WTC11 (cell line): ENCODE measurements at regions not wholly inside any gene's neighbourhood (a gene's known extent, or its start where the extent isn't known, plus 50 kb on each side); places are given as distances from the start of the nearest gene placed in this dataset.

Experiments
- ATAC-seq: fragments of 200-7000 bp; cut with Tn5 transposase; 2 replicates; pipeline ENCODE4 v1.10.0; 2021; ENCODE audit warnings: mild to moderate bottlenecking, moderate library complexity
- CTCF ChIA-PET: fragments of 300-600 bp; sonication (Branson Sonifier 250); formaldehyde crosslinking; loops from one replicate; lab custom pipeline; 2021; ENCODE audit warnings: antibody characterized with exemption; lab: Charles Lee
- POLR2A ChIA-PET: fragments of 350-600 bp; sonication (Branson Sonifier 250); formaldehyde crosslinking; loops from one replicate; lab custom pipeline; 2021; ENCODE audit warnings: antibody characterized with exemption; lab: Charles Lee
- DNase-seq: peaks from one replicate; pipeline ENCODE4 v3.0.0; 2021; ENCODE audit warnings: low spot score
- H3K27ac Mint-ChIP-seq: 2 replicates; pipeline ENCODE4 v1.8.0; 2021; ENCODE audit warnings: mixed read lengths
- H3K27me3 Mint-ChIP-seq: 2 replicates; pipeline ENCODE4 v1.8.0; 2021; ENCODE audit warnings: low read depth, mild to moderate bottlenecking, moderate library complexity, mixed read lengths
- H3K36me3 Mint-ChIP-seq: 2 replicates; pipeline ENCODE4 v1.8.0; 2021; ENCODE audit warnings: mixed read lengths
- H3K4me1 Mint-ChIP-seq: 2 replicates; pipeline ENCODE4 v1.8.0; 2022; ENCODE audit warnings: mixed read lengths
- H3K4me3 Mint-ChIP-seq: 2 replicates; pipeline ENCODE4 v1.8.0; 2021; ENCODE audit warnings: mild to moderate bottlenecking, moderate library complexity, mixed read lengths
- H3K9me3 Mint-ChIP-seq: 2 replicates; pipeline ENCODE4 v1.8.0; 2021; ENCODE audit warnings: mixed read lengths
- CREB1 ChIP-seq: sonication (generic); formaldehyde crosslinking; IDR thresholded peaks from 2 replicates; pipeline ENCODE4 v1.8.0; 2023; ENCODE audit warnings: mild to moderate bottlenecking, missing genetic modification reagents
- CREM ChIP-seq: sonication (generic); formaldehyde crosslinking; IDR thresholded peaks from 2 replicates; pipeline ENCODE4 v1.8.1; 2022; ENCODE audit warnings: mild to moderate bottlenecking, missing genetic modification reagents, moderate library complexity
- ELF4 ChIP-seq: sonication (generic); formaldehyde crosslinking; IDR thresholded peaks from 2 replicates; pipeline ENCODE4 v1.8.1; 2022; ENCODE audit warnings: low read depth, mild to moderate bottlenecking, moderate library complexity, missing genetic modification reagents
- EMX1 ChIP-seq: fragments of 250-450 bp; sonication (Bioruptor Pico); IDR thresholded peaks from 2 replicates; pipeline ENCODE4 v1.8.0; 2021; ENCODE audit warnings: mild to moderate bottlenecking
- FOXK1 ChIP-seq: sonication (generic); formaldehyde crosslinking; IDR thresholded peaks from 2 replicates; pipeline ENCODE4 v1.8.0; 2022; ENCODE audit warnings: mild to moderate bottlenecking, moderate library complexity, missing genetic modification reagents
- FOXP1 ChIP-seq: sonication (generic); formaldehyde crosslinking; IDR thresholded peaks from 2 replicates; pipeline ENCODE4 v1.8.0; 2022; ENCODE audit warnings: missing genetic modification reagents, mild to moderate bottlenecking, moderate library complexity, borderline replicate concordance
- GRHL2 ChIP-seq: fragments of 250-450 bp; sonication (Bioruptor Pico); IDR thresholded peaks from 2 replicates; pipeline ENCODE4 v1.8.0; 2022; ENCODE audit warnings: mild to moderate bottlenecking, moderate library complexity; ENCODE audit not compliant: insufficient replicate concordance, severe bottlenecking
- IRF2 ChIP-seq: sonication (generic); formaldehyde crosslinking; IDR thresholded peaks from 2 replicates; pipeline ENCODE4 v1.8.0; 2022; ENCODE audit warnings: low read depth, missing genetic modification reagents, borderline replicate concordance
- KAT7 ChIP-seq: sonication (generic); formaldehyde crosslinking; IDR thresholded peaks from 2 replicates; pipeline ENCODE4 v1.8.1; 2023; ENCODE audit warnings: missing genetic modification reagents, mild to moderate bottlenecking, borderline replicate concordance
- OVOL2 ChIP-seq: fragments of 250-450 bp; sonication (Bioruptor Pico); IDR thresholded peaks from 2 replicates; pipeline ENCODE4 v1.9.0; 2021; ENCODE audit warnings: mild to moderate bottlenecking, borderline replicate concordance
- PRRX2 ChIP-seq: fragments of 250-450 bp; sonication (Bioruptor Pico); IDR thresholded peaks from 2 replicates; pipeline ENCODE4 v1.8.0; 2021; ENCODE audit warnings: mild to moderate bottlenecking
- SP1 ChIP-seq: sonication (generic); formaldehyde crosslinking; conservative IDR thresholded peaks from 2 replicates; pipeline ENCODE4 v1.8.1; 2022; ENCODE audit warnings: missing genetic modification reagents
- TCF7 ChIP-seq: sonication (generic); formaldehyde crosslinking; IDR thresholded peaks from 2 replicates; pipeline ENCODE4 v1.8.0; 2022; ENCODE audit warnings: mild to moderate bottlenecking, low read depth, missing genetic modification reagents, moderate library complexity
- TF ChIP-seq, protein P1 (sequence below): sonication (generic); formaldehyde crosslinking; IDR thresholded peaks from 2 replicates; pipeline ENCODE4 v1.8.1; 2022; ENCODE audit warnings: mild to moderate bottlenecking, moderate library complexity, missing genetic modification reagents
- TF ChIP-seq, protein P2 (sequence below): sonication (generic); formaldehyde crosslinking; IDR thresholded peaks from 2 replicates; pipeline ENCODE4 v1.8.0; 2022; ENCODE audit warnings: mild to moderate bottlenecking, missing genetic modification reagents
- TF ChIP-seq, protein P3 (sequence below): sonication (generic); formaldehyde crosslinking; IDR thresholded peaks from 2 replicates; pipeline ENCODE4 v1.8.0; 2023; ENCODE audit warnings: mild to moderate bottlenecking, missing genetic modification reagents
- TF ChIP-seq, protein P4 (sequence below): sonication (generic); formaldehyde crosslinking; IDR thresholded peaks from 2 replicates; pipeline ENCODE4 v1.8.1; 2023; ENCODE audit warnings: mild to moderate bottlenecking, moderate library complexity, missing genetic modification reagents
- TF ChIP-seq, protein P5 (sequence below): sonication (generic); formaldehyde crosslinking; IDR thresholded peaks from 2 replicates; pipeline ENCODE4 v1.8.1; 2022; ENCODE audit warnings: low read depth, mild to moderate bottlenecking, moderate library complexity, missing genetic modification reagents, borderline replicate concordance
- TF ChIP-seq, protein P6 (sequence below): sonication (generic); formaldehyde crosslinking; IDR thresholded peaks from 2 replicates; pipeline ENCODE4 v1.8.0; 2023; ENCODE audit warnings: missing genetic modification reagents
- TF ChIP-seq, protein P7 (sequence below): fragments of 200-600 bp; IDR thresholded peaks from 2 replicates; pipeline ENCODE4 v1.8.0; 2022; ENCODE audit warnings: antibody characterized with exemption
- TF ChIP-seq, protein P8 (sequence below): sonication (generic); formaldehyde crosslinking; IDR thresholded peaks from 2 replicates; pipeline ENCODE4 v1.8.0; 2022; ENCODE audit warnings: mild to moderate bottlenecking, missing genetic modification reagents

DNA sequence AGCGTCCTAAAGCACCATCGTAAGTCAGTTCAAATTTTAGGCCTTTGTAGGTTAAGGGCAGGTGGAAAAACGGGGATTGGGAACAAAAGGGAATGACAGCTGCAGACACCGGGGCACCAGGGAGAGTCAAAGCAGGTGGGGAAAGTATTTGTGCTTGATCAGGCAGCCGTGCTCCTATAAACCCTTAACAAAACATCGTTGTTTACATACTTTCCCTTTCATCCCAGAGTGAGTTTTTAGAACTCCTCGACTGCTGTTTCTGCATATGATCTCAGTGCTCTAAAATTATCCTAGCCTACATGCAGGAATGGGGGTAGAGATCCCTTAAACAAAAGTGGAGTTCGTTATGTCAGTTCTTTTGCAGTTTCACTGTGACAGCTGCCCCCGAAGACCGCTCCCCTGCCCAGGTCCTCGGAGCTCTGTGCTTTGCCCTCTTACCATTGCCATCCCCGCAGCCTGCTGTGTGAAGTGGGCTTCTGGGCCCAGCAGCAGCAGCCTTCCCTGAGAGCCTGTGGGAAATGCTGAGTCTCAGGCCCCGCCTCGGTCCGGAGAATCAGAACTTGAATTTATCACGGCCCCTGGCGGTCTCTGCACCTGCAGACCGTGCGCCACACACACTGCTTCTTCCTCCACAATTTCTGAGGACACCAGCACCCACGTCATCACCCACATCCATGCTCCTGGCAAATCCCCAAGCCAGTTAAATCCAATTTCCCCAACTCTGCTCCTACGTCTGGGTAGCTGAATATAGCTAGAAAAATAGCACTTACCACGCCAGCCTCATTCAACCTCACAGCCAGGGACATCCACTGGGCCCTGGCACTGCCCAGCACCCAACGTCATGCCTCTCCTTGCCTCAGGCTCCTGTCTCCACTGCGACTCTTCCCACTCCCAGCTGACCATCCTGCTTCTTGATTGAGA, 86.8 kb downstream of the NSUN2 start (continued):
- TF ChIP-seq, protein P1, sequence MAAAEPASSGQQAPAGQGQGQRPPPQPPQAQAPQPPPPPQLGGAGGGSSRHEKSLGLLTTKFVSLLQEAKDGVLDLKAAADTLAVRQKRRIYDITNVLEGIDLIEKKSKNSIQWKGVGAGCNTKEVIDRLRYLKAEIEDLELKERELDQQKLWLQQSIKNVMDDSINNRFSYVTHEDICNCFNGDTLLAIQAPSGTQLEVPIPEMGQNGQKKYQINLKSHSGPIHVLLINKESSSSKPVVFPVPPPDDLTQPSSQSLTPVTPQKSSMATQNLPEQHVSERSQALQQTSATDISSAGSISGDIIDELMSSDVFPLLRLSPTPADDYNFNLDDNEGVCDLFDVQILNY (CRISPR knock-in tag) = no peak

DNA sequence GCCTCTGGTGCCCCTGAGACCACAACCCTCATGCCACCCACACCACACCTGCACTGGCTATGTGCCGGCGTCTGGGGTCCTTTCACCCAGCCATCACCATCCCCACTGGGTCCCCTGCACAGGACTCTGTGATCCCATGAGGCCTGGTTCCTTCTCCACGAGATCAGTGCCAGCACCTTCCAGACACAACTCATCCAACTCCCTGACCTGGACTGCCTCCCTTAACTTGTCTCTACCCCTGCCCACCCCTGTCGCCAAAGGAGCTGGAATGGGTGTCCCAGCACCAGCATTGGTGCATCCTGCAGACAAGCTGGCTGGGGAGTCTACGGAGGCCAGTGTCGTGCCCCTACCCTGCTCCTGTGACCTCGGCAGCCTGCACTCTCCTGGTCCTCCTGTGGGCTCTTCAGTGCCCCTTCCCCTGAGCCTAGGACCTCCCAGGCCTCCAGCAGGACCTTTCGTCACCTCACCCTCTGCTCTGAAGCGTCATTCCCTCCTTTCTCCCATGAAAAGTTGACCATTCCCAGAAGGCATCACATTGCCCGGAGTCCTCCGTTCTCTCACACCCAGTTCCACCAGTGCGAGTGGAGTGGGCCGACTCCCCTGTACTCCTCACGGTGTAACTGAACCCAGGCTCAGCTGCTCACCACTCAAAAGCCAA, 87.7 kb downstream of the NSUN2 start:
- no peak for DNase-seq
- TF ChIP-seq, protein P2, sequence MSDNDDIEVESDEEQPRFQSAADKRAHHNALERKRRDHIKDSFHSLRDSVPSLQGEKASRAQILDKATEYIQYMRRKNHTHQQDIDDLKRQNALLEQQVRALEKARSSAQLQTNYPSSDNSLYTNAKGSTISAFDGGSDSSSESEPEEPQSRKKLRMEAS (CRISPR knock-in tag) = no peak
- TF ChIP-seq FOXP1 (CRISPR knock-in tag) = no peak
- no peak for TF ChIP-seq EMX1 (CRISPR knock-in tag)
- Mint-ChIP-seq H3K9me3 (no peaks in the 10 kb centered on the region), H3K36me3 (no peaks in the 10 kb centered on the region), H3K27ac (no peak overlapping the region), H3K27me3 (no peaks in the 10 kb centered on the region; the same call in 1 of the 2 replicates), H3K4me1 (no peaks in the 10 kb centered on the region), H3K4me3 (no peak overlapping the region)
- ChIA-PET CTCF (no interaction called here), POLR2A (no interaction called here)
- no peak for ATAC-seq

DNA sequence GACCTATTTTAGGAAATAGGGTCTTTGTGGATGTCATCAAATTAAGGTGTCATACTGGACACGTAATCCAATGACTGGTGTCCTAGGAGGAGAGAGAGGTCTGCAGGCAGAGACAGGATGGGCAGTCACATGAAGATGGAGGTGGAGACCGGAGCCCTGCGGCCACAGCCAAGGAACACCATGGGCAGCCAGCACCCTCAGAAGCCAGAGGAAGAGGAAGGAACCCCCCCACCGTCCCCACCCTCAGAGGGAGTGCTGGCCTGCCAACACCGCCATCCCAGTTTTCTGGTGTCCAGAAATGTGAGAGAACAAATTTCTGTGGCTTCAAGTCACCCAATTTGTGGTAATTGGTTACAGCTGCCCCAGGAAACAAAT, 88.3 kb downstream of the NSUN2 start:
- Mint-ChIP-seq H3K27me3 (no peaks in the 10 kb centered on the region; the same call in 1 of the 2 replicates), H3K36me3 (no peaks in the 10 kb centered on the region), H3K9me3 (no peaks in the 10 kb centered on the region), H3K4me3 (no peak overlapping the region), H3K4me1 (no peaks in the 10 kb centered on the region), H3K27ac (no peak overlapping the region)
- DNase-seq (no peak), ATAC-seq (no peak)
- POLR2A ChIA-PET = no interaction called here
- TF ChIP-seq, protein P3, sequence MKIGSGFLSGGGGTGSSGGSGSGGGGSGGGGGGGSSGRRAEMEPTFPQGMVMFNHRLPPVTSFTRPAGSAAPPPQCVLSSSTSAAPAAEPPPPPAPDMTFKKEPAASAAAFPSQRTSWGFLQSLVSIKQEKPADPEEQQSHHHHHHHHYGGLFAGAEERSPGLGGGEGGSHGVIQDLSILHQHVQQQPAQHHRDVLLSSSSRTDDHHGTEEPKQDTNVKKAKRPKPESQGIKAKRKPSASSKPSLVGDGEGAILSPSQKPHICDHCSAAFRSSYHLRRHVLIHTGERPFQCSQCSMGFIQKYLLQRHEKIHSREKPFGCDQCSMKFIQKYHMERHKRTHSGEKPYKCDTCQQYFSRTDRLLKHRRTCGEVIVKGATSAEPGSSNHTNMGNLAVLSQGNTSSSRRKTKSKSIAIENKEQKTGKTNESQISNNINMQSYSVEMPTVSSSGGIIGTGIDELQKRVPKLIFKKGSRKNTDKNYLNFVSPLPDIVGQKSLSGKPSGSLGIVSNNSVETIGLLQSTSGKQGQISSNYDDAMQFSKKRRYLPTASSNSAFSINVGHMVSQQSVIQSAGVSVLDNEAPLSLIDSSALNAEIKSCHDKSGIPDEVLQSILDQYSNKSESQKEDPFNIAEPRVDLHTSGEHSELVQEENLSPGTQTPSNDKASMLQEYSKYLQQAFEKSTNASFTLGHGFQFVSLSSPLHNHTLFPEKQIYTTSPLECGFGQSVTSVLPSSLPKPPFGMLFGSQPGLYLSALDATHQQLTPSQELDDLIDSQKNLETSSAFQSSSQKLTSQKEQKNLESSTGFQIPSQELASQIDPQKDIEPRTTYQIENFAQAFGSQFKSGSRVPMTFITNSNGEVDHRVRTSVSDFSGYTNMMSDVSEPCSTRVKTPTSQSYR = no peak
- TF ChIP-seq, protein P4, sequence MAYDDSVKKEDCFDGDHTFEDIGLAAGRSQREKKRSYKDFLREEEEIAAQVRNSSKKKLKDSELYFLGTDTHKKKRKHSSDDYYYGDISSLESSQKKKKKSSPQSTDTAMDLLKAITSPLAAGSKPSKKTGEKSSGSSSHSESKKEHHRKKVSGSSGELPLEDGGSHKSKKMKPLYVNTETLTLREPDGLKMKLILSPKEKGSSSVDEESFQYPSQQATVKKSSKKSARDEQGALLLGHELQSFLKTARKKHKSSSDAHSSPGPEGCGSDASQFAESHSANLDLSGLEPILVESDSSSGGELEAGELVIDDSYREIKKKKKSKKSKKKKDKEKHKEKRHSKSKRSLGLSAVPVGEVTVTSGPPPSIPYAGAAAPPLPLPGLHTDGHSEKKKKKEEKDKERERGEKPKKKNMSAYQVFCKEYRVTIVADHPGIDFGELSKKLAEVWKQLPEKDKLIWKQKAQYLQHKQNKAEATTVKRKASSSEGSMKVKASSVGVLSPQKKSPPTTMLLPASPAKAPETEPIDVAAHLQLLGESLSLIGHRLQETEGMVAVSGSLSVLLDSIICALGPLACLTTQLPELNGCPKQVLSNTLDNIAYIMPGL (CRISPR knock-in tag) = no peak
- TF ChIP-seq CREB1 (no peak), PRRX2 (CRISPR knock-in tag) (no peak), FOXK1 (CRISPR knock-in tag) (no peak), ELF4 (no peak), OVOL2 (no peak), TCF7 (CRISPR knock-in tag) (no peak), KAT7 (CRISPR knock-in tag) (no peak), GRHL2 (CRISPR knock-in tag) (no peak), SP1 (no peak), CREM (no peak), IRF2 (CRISPR knock-in tag) (no peak)
- TF ChIP-seq, protein P5, sequence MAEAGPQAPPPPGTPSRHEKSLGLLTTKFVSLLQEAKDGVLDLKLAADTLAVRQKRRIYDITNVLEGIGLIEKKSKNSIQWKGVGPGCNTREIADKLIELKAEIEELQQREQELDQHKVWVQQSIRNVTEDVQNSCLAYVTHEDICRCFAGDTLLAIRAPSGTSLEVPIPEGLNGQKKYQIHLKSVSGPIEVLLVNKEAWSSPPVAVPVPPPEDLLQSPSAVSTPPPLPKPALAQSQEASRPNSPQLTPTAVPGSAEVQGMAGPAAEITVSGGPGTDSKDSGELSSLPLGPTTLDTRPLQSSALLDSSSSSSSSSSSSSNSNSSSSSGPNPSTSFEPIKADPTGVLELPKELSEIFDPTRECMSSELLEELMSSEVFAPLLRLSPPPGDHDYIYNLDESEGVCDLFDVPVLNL (CRISPR knock-in tag) = no peak
- TF ChIP-seq, protein P6, sequence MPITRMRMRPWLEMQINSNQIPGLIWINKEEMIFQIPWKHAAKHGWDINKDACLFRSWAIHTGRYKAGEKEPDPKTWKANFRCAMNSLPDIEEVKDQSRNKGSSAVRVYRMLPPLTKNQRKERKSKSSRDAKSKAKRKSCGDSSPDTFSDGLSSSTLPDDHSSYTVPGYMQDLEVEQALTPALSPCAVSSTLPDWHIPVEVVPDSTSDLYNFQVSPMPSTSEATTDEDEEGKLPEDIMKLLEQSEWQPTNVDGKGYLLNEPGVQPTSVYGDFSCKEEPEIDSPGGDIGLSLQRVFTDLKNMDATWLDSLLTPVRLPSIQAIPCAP = no peak
- TF ChIP-seq, protein P7, sequence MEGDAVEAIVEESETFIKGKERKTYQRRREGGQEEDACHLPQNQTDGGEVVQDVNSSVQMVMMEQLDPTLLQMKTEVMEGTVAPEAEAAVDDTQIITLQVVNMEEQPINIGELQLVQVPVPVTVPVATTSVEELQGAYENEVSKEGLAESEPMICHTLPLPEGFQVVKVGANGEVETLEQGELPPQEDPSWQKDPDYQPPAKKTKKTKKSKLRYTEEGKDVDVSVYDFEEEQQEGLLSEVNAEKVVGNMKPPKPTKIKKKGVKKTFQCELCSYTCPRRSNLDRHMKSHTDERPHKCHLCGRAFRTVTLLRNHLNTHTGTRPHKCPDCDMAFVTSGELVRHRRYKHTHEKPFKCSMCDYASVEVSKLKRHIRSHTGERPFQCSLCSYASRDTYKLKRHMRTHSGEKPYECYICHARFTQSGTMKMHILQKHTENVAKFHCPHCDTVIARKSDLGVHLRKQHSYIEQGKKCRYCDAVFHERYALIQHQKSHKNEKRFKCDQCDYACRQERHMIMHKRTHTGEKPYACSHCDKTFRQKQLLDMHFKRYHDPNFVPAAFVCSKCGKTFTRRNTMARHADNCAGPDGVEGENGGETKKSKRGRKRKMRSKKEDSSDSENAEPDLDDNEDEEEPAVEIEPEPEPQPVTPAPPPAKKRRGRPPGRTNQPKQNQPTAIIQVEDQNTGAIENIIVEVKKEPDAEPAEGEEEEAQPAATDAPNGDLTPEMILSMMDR = no peak
- TF ChIP-seq, protein P8, sequence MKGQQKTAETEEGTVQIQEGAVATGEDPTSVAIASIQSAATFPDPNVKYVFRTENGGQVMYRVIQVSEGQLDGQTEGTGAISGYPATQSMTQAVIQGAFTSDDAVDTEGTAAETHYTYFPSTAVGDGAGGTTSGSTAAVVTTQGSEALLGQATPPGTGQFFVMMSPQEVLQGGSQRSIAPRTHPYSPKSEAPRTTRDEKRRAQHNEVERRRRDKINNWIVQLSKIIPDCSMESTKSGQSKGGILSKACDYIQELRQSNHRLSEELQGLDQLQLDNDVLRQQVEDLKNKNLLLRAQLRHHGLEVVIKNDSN (CRISPR knock-in tag) = no peak
- CTCF ChIA-PET = no interaction called here
